ENCODE measurements at regions not wholly inside any gene's neighbourhood (a gene's known extent, or its start where the extent isn't known, plus 50 kb on each side); places are given as distances from the start of the nearest gene placed in this dataset.
"Not testable (repeated sequence)": the region's sequence is repeated elsewhere in the genome, so short reads cannot be mapped to it uniquely, and the experiment has no call there.

DNA sequence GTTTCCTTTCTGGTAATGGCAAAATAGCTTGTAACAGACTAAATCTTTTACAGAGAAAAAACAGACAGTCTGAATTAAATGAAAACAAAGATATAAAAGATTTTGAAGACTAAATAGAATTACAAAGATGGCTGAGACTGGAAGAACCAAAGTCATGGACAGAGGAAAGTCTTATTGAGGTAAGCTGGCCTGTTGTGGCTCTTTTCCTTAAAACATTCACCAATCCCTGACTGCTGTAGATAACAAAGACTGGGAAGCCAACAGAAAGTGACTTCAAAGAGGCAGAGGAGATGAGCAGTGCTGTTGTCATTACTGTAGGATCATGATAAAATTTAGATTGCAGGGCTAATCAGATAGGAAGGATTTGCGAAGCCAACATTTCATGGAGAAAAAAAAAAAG lies 517.0 kb downstream of the KIF2B start:
- no peaks in the 10 kb centered on the region for H3K36me3 ChIP-seq
- TF ChIP-seq, protein P1, sequence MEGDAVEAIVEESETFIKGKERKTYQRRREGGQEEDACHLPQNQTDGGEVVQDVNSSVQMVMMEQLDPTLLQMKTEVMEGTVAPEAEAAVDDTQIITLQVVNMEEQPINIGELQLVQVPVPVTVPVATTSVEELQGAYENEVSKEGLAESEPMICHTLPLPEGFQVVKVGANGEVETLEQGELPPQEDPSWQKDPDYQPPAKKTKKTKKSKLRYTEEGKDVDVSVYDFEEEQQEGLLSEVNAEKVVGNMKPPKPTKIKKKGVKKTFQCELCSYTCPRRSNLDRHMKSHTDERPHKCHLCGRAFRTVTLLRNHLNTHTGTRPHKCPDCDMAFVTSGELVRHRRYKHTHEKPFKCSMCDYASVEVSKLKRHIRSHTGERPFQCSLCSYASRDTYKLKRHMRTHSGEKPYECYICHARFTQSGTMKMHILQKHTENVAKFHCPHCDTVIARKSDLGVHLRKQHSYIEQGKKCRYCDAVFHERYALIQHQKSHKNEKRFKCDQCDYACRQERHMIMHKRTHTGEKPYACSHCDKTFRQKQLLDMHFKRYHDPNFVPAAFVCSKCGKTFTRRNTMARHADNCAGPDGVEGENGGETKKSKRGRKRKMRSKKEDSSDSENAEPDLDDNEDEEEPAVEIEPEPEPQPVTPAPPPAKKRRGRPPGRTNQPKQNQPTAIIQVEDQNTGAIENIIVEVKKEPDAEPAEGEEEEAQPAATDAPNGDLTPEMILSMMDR (IDR thresholded peaks at IDR 0.05; ENCODE audit: low read depth, low read length): no peak
- no peak for DNase-seq

GRCh38 chr17:54347495-54347894 lies 524.8 kb downstream of the KIF2B start:
- H3K4me1 ChIP-seq: no peaks in the 10 kb centered on the region
- TF ChIP-seq, protein P1 (IDR thresholded peaks at IDR 0.05; ENCODE audit: low read depth, low read length): no peak
- no peaks in the 10 kb centered on the region for H3K9me3 ChIP-seq
- H3K4me3 ChIP-seq (ENCODE audit: low read depth, low read length): no peak overlapping the region
- H3K27me3 ChIP-seq: no peaks in the 10 kb centered on the region
- no peaks in the 10 kb centered on the region for H3K36me3 ChIP-seq
- no peak for DNase-seq

More for the DNA sequence above, 517.0 kb downstream of the KIF2B start:
- Histone ChIP-seq H3K9me3 (no peaks in the 10 kb centered on the region), H3K27me3 (no peaks in the 10 kb centered on the region; the same call in 1 of the 2 replicates), H3K4me1 (no peaks in the 10 kb centered on the region), H3K4me3 (ENCODE audit: low read depth, low read length) (no peak overlapping the region)

DNA sequence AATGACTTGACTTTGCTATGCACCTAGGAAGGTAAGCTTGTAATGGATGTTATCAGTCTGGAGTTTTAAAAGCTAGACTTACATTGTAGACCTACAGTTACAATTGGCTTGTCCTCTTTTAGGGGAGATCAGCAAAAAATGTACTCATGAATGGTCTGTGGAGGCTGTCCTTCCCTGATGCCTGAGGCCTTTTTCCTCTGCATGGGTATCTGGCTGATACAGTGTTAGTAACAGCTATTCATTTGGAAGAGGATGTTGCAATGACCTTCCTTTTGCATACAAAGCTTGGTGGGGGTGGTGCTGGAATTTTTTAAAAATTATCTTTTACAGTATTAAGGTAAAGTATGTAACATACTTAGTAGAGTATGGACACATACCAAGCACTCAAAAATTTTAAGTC lies 525.5 kb downstream of the KIF2B start:
- Histone ChIP-seq H3K4me3 (ENCODE audit: low read depth, low read length) (no peak overlapping the region), H3K27me3 (no peaks in the 10 kb centered on the region), H3K9me3 (no peaks in the 10 kb centered on the region), H3K4me1 (no peaks in the 10 kb centered on the region), H3K36me3 (no peaks in the 10 kb centered on the region)
- TF ChIP-seq, protein P1 (IDR thresholded peaks at IDR 0.05; ENCODE audit: low read depth, low read length): no peak
- no peak for DNase-seq

GRCh38 chr17:54353789-54354525 lies 531.2 kb downstream of the KIF2B start:
- DNase-seq: no peak
- TF ChIP-seq, protein P1 (IDR thresholded peaks at IDR 0.05; ENCODE audit: low read depth, low read length): no peak
- no peak overlapping the region for H3K4me3 ChIP-seq (ENCODE audit: low read depth, low read length)

DNA sequence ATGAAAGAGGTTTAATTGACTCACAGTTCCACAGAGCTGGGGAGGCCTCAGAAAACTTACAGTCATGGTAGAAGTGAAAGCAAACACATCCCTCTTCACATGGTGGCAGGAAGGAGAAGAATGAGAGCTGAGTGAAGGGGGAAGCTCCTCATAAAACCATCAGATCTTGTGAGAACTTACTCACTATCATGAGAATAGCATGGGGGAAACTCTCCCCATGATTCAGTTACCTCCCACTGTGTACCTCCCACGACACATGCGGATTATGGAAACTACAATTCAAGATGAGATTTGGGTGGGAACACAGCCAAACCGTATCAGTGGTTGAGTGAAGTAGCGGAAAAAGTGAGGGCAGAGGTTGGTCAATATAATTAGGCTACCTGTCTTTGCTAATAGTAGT lies 538.3 kb downstream of the KIF2B start:
- not testable (repeated sequence) for H3K27me3 ChIP-seq; H3K4me1 ChIP-seq; DNase-seq; H3K9me3 ChIP-seq; H3K4me3 ChIP-seq (ENCODE audit: low read depth, low read length); H3K36me3 ChIP-seq

More at GRCh38 chr17:54353789-54354525, 531.2 kb downstream of the KIF2B start:
- Histone ChIP-seq H3K36me3 (no peaks in the 10 kb centered on the region), H3K27me3 (no peaks in the 10 kb centered on the region), H3K9me3 (no peaks in the 10 kb centered on the region), H3K4me1 (no peaks in the 10 kb centered on the region)

DNA sequence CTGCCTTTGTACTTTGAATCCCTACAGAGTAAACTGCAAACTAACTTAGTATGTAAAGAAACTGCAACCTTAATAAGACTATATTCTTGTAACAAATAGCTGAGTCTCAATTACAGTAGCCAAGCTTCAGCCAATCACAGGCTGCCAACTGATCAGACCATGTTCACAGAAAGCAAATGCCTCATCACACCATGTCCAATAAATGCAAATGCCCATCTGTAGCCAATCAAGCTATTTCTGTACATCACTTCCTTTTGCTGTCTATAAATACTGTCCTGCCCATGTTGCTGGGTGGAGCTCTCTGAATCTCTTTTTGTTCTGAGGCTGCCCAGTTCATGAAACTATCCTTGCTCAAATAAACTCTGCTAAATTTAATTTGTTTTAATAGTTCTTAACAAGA lies 531.7 kb upstream of the TOM1L1 start:
- Histone ChIP-seq H3K36me3 (no peaks in the 10 kb centered on the region), H3K4me3 (ENCODE audit: low read depth, low read length) (no peak overlapping the region), H3K27me3 (no peaks in the 10 kb centered on the region), H3K9me3 (no peaks in the 10 kb centered on the region), H3K4me1 (no peaks in the 10 kb centered on the region)
- DNase-seq: no peak
- TF ChIP-seq, protein P1 (IDR thresholded peaks at IDR 0.05; ENCODE audit: low read depth, low read length): no peak
